GM19035 (cell line): ENCODE measurements at regions not wholly inside any gene's neighbourhood (a gene's known extent, or its start where the extent isn't known, plus 50 kb on each side); places are given as distances from the start of the nearest gene placed in this dataset.
"Not testable (repeated sequence)": the region's sequence is repeated elsewhere in the genome, so short reads cannot be mapped to it uniquely, and the experiment has no call there.

Experiments used
- ATAC-seq: cut with Tn5 transposase; IDR thresholded peaks from one replicate; pipeline ENCODE4 v1.9.1; 2021; ENCODE audit not compliant: unreplicated experiment

DNA sequence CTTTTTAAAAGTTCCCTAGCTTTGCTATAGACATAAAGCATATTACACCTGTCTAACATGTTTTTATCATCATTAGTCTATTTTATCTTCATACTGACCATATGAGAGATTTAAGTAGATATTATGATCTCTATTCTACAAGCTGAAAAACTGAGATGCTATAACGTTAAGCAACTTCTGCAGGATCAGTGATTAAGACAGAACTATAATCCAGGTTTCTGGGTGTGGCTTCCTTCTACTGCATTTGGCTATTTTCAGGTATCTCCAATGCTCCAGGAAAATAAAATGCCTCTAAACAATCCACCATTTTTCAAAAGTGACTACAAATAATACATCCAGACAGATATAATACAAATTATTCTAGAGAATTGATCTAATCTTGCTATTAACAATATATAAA is 53.4 kb downstream of the RGS2 start:
- ATAC-seq = no peak

DNA sequence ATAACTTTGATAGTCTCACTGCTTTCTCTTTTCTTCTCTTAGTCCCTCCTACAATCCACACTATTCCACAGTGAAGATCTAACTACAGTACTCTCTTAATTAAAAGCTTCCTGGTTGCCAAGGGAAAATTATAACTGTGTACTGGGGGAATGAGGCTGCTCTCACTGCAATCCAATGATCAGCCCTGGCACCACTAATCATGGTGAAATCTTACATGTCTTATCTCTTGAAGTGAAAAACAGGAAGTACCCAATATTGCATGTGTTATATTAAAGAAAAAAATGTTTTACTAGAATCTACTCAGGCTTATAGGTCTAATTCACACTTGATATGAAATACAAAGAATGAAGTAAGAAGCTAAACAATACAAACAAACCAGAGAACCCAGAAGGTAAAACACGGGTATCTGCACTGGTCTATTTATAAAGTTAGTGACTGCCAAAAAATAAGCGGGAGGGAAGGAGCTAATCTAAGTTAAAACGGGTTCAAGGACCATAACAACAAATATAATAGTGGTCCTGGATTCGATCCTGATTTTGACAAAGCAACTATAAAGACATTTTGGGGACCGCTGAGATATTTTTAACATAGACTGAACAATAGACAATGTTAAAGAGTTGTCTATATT is 57.5 kb downstream of the RGS2 start:
- ATAC-seq = no peak

GRCh38 chr1:192867180-192867579 is 58.3 kb downstream of the RGS2 start:
- no peak for ATAC-seq

GRCh38 chr1:192869308-192869940 is 60.6 kb downstream of the RGS2 start:
- ATAC-seq = no peak

DNA sequence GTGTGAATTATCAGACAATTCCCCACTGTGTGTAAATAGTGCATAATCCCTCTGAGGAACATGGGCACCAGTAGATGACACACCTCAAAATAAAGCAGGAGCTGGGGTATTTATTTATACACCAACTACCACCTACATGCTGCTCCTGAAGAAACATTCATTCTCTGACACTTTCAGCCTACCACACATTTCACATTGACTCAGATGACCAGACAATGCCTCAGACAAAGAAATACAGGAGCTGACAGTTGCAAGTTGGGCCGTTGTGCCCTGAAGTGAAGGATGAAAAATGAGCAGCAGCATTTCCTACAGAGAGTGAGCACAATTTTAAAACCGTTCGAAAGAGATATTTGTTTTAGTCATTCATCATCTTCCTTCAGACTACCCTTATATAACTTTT is 63.2 kb downstream of the RGS2 start:
- no peak for ATAC-seq

GRCh38 chr1:192873836-192874235 is 65.0 kb downstream of the RGS2 start:
- ATAC-seq = no peak

DNA sequence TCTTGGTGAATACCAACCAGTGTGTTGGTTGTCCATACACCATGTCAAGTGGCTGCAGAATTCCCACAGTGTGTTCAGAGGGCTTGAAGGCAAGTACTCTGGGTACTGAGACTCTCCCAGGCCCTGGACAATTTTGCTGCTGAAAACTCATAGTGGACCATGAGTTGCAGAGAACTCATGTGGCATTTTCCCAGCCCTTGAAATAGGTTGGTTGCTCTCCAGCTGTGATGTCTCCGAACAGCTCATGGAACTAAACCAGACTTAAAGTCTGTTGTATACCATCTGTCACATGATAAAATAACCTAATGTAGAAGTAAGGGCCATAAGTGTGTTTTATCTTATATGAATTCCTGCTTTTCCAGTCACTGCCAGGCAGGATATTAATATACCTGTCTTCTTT is 67.8 kb downstream of the RGS2 start:
- no peak for ATAC-seq

DNA sequence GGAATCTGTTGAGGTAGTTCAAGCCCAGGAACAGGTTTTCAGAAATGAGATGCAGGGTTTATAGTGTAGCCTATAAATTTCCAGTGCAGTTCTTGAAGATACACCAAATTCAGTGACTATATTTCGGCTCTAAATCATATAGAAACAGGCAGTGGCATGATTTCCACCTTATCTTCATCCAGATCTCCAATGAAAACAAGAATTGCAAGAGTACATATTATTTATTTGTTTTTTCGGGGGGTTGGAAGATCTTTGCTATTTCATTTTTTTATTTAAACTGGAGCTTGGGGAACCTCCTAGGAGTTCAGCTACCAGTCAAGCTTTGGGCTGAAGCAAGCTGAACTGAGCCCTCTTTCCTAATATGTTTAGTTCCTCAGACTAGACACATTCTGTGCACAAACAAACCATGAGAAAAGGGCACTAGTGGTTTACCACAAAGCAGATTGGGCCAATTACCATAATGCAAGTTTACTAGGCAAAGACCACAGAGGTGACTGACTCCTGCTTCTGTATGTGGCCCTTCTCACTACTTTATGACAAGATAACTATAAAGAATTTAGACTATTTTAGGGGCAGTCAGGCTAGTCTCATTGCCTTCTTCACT is 68.5 kb downstream of the RGS2 start:
- ATAC-seq = peak; percentile 86

- ATAC-seq = no peak
Observed at GRCh38 chr1:192878249-192878648, 69.4 kb downstream of the RGS2 start.

DNA sequence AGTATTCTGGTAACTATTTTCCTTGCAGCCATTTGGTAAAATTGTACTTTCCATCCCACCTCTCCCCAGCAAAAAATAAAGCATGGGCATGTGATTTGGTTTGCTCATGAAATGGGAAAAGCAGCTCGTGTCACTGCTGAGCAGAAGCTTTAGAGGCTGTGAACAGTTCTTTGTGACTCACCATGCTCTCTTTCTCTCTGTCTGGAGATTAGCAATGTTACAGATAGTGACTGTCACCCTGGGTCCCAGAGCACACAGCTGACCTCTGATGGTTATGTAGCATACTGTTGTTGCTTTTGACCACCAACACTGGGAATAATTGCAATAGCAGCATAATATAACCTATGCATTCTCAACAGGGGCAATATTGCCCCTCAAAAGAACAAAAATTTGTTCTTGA is 70.6 kb downstream of the RGS2 start:
- no peak for ATAC-seq

DNA sequence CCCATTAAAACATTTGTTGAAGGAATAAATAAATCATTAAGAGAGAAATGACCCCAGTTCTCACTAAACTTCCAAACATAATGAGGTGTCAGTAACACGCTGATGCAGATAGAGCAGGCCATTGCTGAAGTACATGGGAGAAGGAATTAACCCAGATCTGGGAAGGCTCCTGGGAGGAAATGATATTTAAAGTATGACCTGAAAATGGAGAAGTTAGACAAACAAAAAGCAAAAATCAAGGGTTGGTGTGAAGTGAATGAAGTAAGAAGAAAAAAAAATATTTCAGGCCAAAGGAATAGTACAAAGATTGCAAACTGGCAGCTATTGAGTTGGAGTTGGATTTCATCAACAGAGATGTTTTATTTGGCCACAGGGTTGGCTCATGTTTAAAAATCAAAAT is 71.4 kb downstream of the RGS2 start:
- no peak for ATAC-seq

GRCh38 chr1:192884241-192884640 is 75.4 kb downstream of the RGS2 start:
- ATAC-seq = no peak

- not testable (repeated sequence) for ATAC-seq
Observed at GRCh38 chr1:192885387-192885786, 76.5 kb downstream of the RGS2 start.

GRCh38 chr1:192887426-192887825 is 78.6 kb downstream of the RGS2 start:
- no peak for ATAC-seq

- ATAC-seq = no peak
Observed at GRCh38 chr1:192888574-192888973, 79.7 kb downstream of the RGS2 start.

DNA sequence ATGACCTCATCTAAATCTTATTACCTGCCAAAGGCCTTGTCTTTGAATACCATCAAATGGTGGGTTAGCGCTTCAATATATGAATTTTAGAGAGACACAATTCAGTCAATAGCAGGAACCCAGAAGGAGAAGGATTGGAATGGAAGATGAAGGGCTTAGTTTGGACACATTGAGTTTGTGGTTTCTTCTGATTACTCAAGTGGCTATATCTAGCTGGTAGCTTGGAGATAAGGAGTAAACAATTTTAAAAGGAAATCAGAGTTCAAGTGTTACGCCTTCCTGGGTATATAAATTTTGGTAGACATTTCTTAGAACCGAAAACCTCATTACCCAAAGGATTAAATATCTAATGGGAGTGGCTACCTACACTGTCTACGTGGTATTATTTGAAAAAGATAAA is 80.2 kb downstream of the RGS2 start:
- no peak for ATAC-seq

DNA sequence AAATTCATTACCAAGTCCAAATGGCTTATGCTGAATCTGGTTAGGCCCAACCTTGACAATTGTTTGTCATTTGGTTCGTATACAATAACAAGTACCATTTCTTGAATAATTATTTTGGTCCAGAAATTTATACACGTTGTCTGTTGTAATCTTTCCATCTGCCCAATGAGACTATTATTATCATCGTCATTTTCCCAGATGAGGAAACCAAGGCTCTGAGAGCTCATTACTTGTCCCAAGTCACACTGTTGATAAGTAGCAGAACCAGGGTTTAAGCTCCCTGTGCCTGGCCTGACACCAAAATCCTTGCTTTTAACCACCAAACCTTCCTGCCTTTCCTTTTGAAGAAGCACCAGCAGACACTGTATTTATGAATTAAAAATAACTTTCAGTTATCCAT is 81.3 kb downstream of the RGS2 start:
- no peak for ATAC-seq

GRCh38 chr1:192892934-192893333 is 84.1 kb downstream of the RGS2 start:
- ATAC-seq = no peak

DNA sequence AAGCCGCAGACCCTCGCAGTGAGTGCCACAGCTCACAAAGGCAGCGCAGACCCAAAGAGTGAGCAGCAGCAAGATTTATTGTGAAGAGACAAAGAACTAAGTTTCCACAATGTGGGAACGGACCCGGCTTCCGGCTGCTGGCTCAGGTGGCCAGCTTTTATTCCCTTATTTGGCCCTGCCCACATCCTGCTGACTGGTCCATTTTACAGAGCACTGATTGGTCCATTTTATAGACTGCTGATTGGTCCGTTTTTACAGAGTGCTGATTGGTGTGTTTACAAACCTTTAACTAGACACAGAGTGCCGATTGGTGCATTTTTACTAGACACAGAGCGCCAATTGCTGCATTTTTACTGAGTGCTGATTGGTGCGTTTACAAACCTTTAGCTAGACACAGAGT is 86.6 kb downstream of the RGS2 start:
- not testable (repeated sequence) for ATAC-seq

DNA sequence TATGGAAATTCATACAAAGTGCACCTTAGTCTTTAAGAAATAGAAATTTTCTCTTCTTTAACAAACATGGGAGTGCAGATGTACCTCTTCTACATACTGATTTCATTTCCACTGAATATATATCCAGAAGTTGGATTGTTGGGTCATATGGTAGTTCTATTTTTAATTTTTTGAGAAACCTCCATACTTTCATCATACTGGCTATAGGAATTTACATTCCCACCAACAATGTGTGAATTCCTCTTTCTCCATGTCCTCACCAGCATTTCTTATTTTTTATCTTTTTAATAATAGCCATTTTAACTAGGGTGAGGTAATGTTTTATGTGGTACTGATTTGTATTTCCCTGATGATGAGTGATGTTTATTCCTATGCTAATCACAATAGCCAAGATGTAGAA is 87.5 kb downstream of the RGS2 start:
- no peak for ATAC-seq

DNA sequence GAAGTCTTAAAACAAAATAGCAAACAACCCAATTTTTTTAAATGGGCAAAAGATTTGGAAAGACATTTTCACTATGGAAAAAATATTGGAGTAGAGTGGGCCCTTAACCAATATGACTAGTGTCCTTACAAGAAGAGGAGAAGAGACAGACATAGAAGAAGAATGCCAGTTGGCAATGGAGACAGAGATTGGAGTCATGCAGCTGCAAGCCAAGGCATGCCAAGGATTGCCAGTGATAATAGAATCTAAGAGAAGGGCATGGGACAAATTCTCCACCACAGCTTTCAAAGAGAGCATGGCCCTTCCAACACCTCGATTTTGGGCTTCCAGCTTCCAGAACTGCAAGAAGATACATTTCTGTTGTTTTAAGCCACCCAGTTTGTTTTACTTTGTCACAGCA is 92.7 kb downstream of the RGS2 start:
- ATAC-seq = no peak

- no peak for ATAC-seq
Observed at GRCh38 chr1:192903142-192903541, 94.3 kb downstream of the RGS2 start.

DNA sequence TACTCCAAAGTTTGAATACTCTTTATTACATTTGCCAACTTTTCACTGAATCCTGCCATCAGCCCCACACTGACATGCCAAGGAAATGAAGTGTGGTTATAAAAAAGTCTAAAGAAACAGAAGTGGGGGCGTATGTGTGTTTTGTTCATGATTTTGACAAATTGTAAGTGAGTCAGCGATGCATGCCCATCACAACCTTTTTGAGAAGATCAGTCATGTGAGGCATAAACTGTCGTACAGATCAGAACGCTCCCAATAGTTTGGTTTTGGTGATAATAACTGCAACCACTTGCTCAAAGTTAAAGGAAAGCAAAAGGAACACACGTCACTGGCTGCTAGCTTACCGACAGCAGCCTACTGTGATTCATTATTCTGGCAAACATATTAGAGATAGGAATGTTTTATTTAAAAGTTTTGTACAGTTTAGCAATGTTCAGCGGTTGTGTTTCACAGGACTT is 95.6 kb downstream of the RGS2 start:
- ATAC-seq = no peak
